HepG2 (cell line): ENCODE measurements at regions not wholly inside any gene's neighbourhood (a gene's known extent, or its start where the extent isn't known, plus 50 kb on each side); places are given as distances from the start of the nearest gene placed in this dataset.

Experiments
- ATAC-seq: fragments of 200-7000 bp; cut with Tn5 transposase; 3 replicates; pipeline ENCODE4 v1.9.1; 2020; ENCODE audit warnings: mild to moderate bottlenecking, moderate library complexity
- BruUV-seq: library from RNA; stranded (reverse); fragments of 400-500 nt; replicated peaks from 2 replicates; lab custom pipeline; 2021; lab: Mats Ljungman, UMichigan
- CTCF ChIA-PET: fragments of 300-600 bp; formaldehyde crosslinking; extraction: SDS; loops from one replicate; lab custom pipeline; 2021; ENCODE audit warnings: low total read pairs, inconsistent platforms, low intra/inter-chr PET ratio; lab: Yijun Ruan, JAX
- POLR2A ChIA-PET: fragments of 350-600 bp; sonication (Branson Sonifier 250); formaldehyde crosslinking; loops from one replicate; lab custom pipeline; 2020; ENCODE audit warnings: antibody characterized with exemption, inconsistent platforms; lab: Yijun Ruan, JAX
- DNase-seq: peaks from one replicate; pipeline ENCODE4 v3.0.0-alpha.2; 2015; ENCODE audit warnings: low spot score
- FAIRE-seq: peaks from 3 replicates; lab custom pipeline; 2011; peaks lifted over from hg19 to GRCh38; lab: Jason Lieb, UNC
- H2AFZ ChIP-seq: one replicate; pipeline ENCODE4 v1.6.1; 2011; ENCODE audit warnings: low read length, inconsistent platforms
- H3K27ac ChIP-seq: fragments of 300-600 bp; 3 replicates; pipeline ENCODE4 v1.8.0; 2011; ENCODE audit warnings: mixed run types, mild to moderate bottlenecking, mixed read lengths, low read length, inconsistent platforms; ENCODE audit not compliant: insufficient read depth; ENCODE audit errors: extremely low read length
- H3K27me3 ChIP-seq, 2 experiments: fragments of 200-600 bp in 1 of 2; 2 replicates in 1 of 2; 3 replicates in 1 of 2; pipeline versions ENCODE4 v1.6.0 to v1.8.0; 2011; ENCODE audit warnings: low read length in 2 of 2, mild to moderate bottlenecking in 2 of 2, moderate library complexity in 2 of 2, inconsistent platforms in 1 of 2; ENCODE audit not compliant: insufficient read depth in 2 of 2, control insufficient read depth in 1 of 2
- H3K36me3 ChIP-seq, 2 experiments: fragments of 200-600 bp in 1 of 2; replicated peaks in 1 of 2; 2 replicates in 1 of 2; 3 replicates in 1 of 2; pipeline versions ENCODE4 v1.5.1 to v1.8.0; 2011; ENCODE audit warnings: low read length in 2 of 2, inconsistent platforms in 1 of 2; ENCODE audit not compliant: insufficient read depth in 2 of 2, control insufficient read depth in 1 of 2
- H3K4me1 ChIP-seq: 2 replicates; pipeline ENCODE4 v1.5.1; 2012; ENCODE audit warnings: low read length, inconsistent platforms; ENCODE audit not compliant: insufficient read depth
- H3K4me2 ChIP-seq: 2 replicates; pipeline ENCODE4 v1.6.0; 2011; ENCODE audit warnings: low read depth, low read length, inconsistent platforms
- H3K4me3 ChIP-seq, 3 experiments: fragments of 200-600 bp in 1 of 3; sonication (generic), shearing (Covaris generic) in 1 of 3; replicated peaks in 1 of 3; 2 replicates each; pipeline ENCODE4 v1.5.1; 2011 to 2016; ENCODE audit warnings: low read length in 3 of 3, inconsistent platforms in 2 of 3, low read depth in 2 of 3, mild to moderate bottlenecking in 2 of 3, control low read depth in 1 of 3, mixed read lengths in 1 of 3; ENCODE audit not compliant: insufficient read depth in 1 of 3
- H3K79me2 ChIP-seq: one replicate; pipeline ENCODE4 v1.6.1; 2011; ENCODE audit warnings: low read length, inconsistent platforms; ENCODE audit not compliant: insufficient read depth
- H3K9ac ChIP-seq: 2 replicates; pipeline ENCODE4 v1.6.0; 2011; ENCODE audit warnings: mild to moderate bottlenecking, low read depth, low read length, inconsistent platforms; ENCODE audit not compliant: insufficient read depth
- H3K9me3 ChIP-seq: 2 replicates; pipeline ENCODE4 v1.5.1; 2012; ENCODE audit warnings: mild to moderate bottlenecking, low read length
- H4K20me1 ChIP-seq: 2 replicates; pipeline ENCODE4 v1.6.0; 2011; ENCODE audit warnings: inconsistent platforms, mild to moderate bottlenecking, low read length, moderate library complexity; ENCODE audit not compliant: insufficient read depth
- GTF3A ChIP-seq: sonication (generic); formaldehyde crosslinking; conservative IDR thresholded peaks from 2 replicates; pipeline ENCODE4 v1.4.0; 2020; ENCODE audit warnings: mild to moderate bottlenecking, missing genetic modification reagents
- HBP1 ChIP-seq: IDR thresholded peaks from 2 replicates; pipeline ENCODE4 v1.6.1; 2016; ENCODE audit warnings: low read depth, control low read depth
- MNT ChIP-seq: fragments of 450-650 bp; IDR thresholded peaks from 2 replicates; pipeline ENCODE4 v1.6.1; 2016
- NFIB ChIP-seq: sonication (generic); formaldehyde crosslinking; IDR thresholded peaks from 2 replicates; pipeline ENCODE4 v1.9.0; 2021; ENCODE audit warnings: missing genetic modification reagents, mild to moderate bottlenecking, borderline replicate concordance
- RFXANK ChIP-seq: IDR thresholded peaks from 2 replicates; pipeline ENCODE4 v1.6.1; 2016
- SIN3B ChIP-seq: fragments of 150-350 bp; IDR thresholded peaks from 2 replicates; pipeline ENCODE4 v1.6.1; 2014; ENCODE audit warnings: low read length
- SKI ChIP-seq: fragments of 450-650 bp; IDR thresholded peaks from one replicate; pipeline ENCODE4 v1.6.1; 2018; ENCODE audit warnings: mild to moderate bottlenecking; ENCODE audit not compliant: partially characterized antibody
- SNAPC4 ChIP-seq: sonication (generic); formaldehyde crosslinking; IDR thresholded peaks from 2 replicates; pipeline ENCODE4 v1.4.0; 2020; ENCODE audit warnings: mild to moderate bottlenecking, missing genetic modification reagents
- THAP7 ChIP-seq: sonication (generic); formaldehyde crosslinking; IDR thresholded peaks from 2 replicates; pipeline ENCODE4 v1.8.1; 2023; ENCODE audit warnings: mild to moderate bottlenecking, missing genetic modification reagents
- WGBS: methylation state at CpG from one replicate; pipeline ENCODE4 v1.1.6; 2017; ENCODE audit warnings: low lambda C conversion rate; 5-methylcytosine and 5-hydroxymethylcytosine counted together
- in situ Hi-C: cut with HindIII; loops from 2 replicates; pipeline ENCODE4 v1.10.0; 2017; ENCODE audit warnings: low pct_unique_long_range_greater_than_20kb; ENCODE audit not compliant: extremely low pct_ligation_motif_present
- intact Hi-C: fragments of 100-400 bp; cut with micrococcal nuclease; formaldehyde crosslinking; loops from one replicate; pipeline ENCODE4 v1.10.0; 2022; ENCODE audit not compliant: unreplicated experiment

GRCh38 chr6:170205534-170206316 lies 85.2 kb downstream of the DLL1 start:
- Histone ChIP-seq H2AFZ (no peak overlapping the region), H3K4me3 (no peak overlapping the region), H3K27ac (no peak overlapping the region), H3K4me1 (no peaks in the 10 kb centered on the region), H4K20me1 (no peaks in the 10 kb centered on the region; the same call in 1 of the 2 replicates), H3K9ac (no peak overlapping the region), H3K27me3 (peaks cover 13 to 42% of the 10 kb centered on the region in 2 experiments), H3K9me3 (no peaks in the 10 kb centered on the region), H3K36me3 (no peaks in the 10 kb centered on the region)
- no TSS peak for BruUV-seq
- in situ Hi-C loops: no loop called here
- DNase-seq: no peak
- WGBS: 20% methylated on average over 14 of the region's 14 CpGs
- no peak for TF ChIP-seq RFXANK (CRISPR knock-in tag)
- TF ChIP-seq MNT: peak; percentile 99
- TF ChIP-seq, all 625 proteins: peak for 1
- POLR2A ChIA-PET: no interaction called here
- ATAC-seq: no peak
- no peak for FAIRE-seq
- intact Hi-C loops: no loop called here
- CTCF ChIA-PET: no interaction called here
- Histone ChIP-seq H3K4me2 (no peak overlapping the region), H3K79me2 (no peaks in the 10 kb centered on the region)

GRCh38 chr6:170205126-170205525 lies 85.8 kb downstream of the DLL1 start:
- ChIA-PET CTCF (no interaction called here), POLR2A (no interaction called here)
- in situ Hi-C loops: no loop called here
- TF ChIP-seq SIN3B (no peak), SKI (no peak), HBP1 (CRISPR knock-in tag) (no peak), NFIB (CRISPR knock-in tag) (no peak), SNAPC4 (CRISPR knock-in tag) (no peak), GTF3A (CRISPR knock-in tag) (no peak), THAP7 (CRISPR knock-in tag) (no peak)

More at GRCh38 chr6:170205126-170205525, 85.8 kb downstream of the DLL1 start:
- Histone ChIP-seq H3K9me3 (no peaks in the 10 kb centered on the region), H3K79me2 (no peaks in the 10 kb centered on the region), H3K36me3 (no peaks in the 10 kb centered on the region), H3K4me3 (no peak overlapping the region), H3K27me3 (peaks cover 15 to 42% of the 10 kb centered on the region in 2 experiments), H2AFZ (no peak overlapping the region), H3K4me2 (no peak overlapping the region), H3K9ac (no peak overlapping the region), H3K27ac (no peak overlapping the region), H3K4me1 (no peaks in the 10 kb centered on the region), H4K20me1 (no peaks in the 10 kb centered on the region; the same call in 1 of the 2 replicates)
- WGBS: 2% methylated on average over 6 of the region's 6 CpGs
- no peak for DNase-seq
- no TSS peak for BruUV-seq
- intact Hi-C loops: no loop called here
- FAIRE-seq: no peak
- ATAC-seq: no peak
